H9 (cell line): ENCODE measurements at regions not wholly inside any gene's neighbourhood (a gene's known extent, or its start where the extent isn't known, plus 50 kb on each side); places are given as distances from the start of the nearest gene placed in this dataset.

ENCODE experiments used
- DNase-seq: peaks from one replicate; pipeline ENCODE4 v3.0.0-alpha.2; 2017
- H2AFZ ChIP-seq: one replicate; pipeline ENCODE4 v1.6.1; 2013; ENCODE audit warnings: mild to moderate bottlenecking, low read length, control low read depth, moderate library complexity
- H2AK5ac ChIP-seq: 2 replicates; pipeline ENCODE4 v1.6.1; 2013; ENCODE audit warnings: low read length, control low read depth, mixed read lengths; ENCODE audit not compliant: insufficient read length
- H2BK120ac ChIP-seq: one replicate; pipeline ENCODE4 v1.6.1; 2013; ENCODE audit warnings: low read depth, mild to moderate bottlenecking, low read length, control low read depth, inconsistent platforms; ENCODE audit not compliant: poor library complexity, severe bottlenecking
- H2BK12ac ChIP-seq: 2 replicates; pipeline ENCODE4 v1.6.1; 2013; ENCODE audit warnings: low read length, control low read depth, mixed read lengths, low read depth; ENCODE audit not compliant: insufficient read length
- H2BK15ac ChIP-seq: 2 replicates; pipeline ENCODE4 v1.6.1; 2013; ENCODE audit warnings: low read depth, low read length, control low read depth
- H2BK20ac ChIP-seq: one replicate; pipeline ENCODE4 v1.6.1; 2013; ENCODE audit warnings: low read depth, mild to moderate bottlenecking, low read length, control low read depth, inconsistent platforms; ENCODE audit not compliant: poor library complexity, severe bottlenecking
- H2BK5ac ChIP-seq: 2 replicates; pipeline ENCODE4 v1.6.1; 2013; ENCODE audit warnings: low read length, control low read depth, mixed read lengths; ENCODE audit not compliant: insufficient read length
- H3K14ac ChIP-seq: 2 replicates; pipeline ENCODE4 v1.6.1; 2013; ENCODE audit warnings: low read length, control low read depth; ENCODE audit not compliant: insufficient read depth
- H3K18ac ChIP-seq: 2 replicates; pipeline ENCODE4 v1.6.1; 2013; ENCODE audit warnings: low read depth, mild to moderate bottlenecking, mixed read lengths, low read length, control low read depth; ENCODE audit not compliant: insufficient read length
- H3K23ac ChIP-seq: 2 replicates; pipeline ENCODE4 v1.6.1; 2013; ENCODE audit warnings: low read length, control low read depth, mixed read lengths, low read depth; ENCODE audit not compliant: insufficient read length
- H3K23me2 ChIP-seq: 2 replicates; pipeline ENCODE4 v1.6.1; 2013; ENCODE audit warnings: low read depth, mild to moderate bottlenecking, mixed read lengths, low read length, control low read depth; ENCODE audit not compliant: insufficient read length, poor library complexity, severe bottlenecking
- H3K27ac ChIP-seq: 2 replicates; pipeline ENCODE4 v1.5.1; 2013; ENCODE audit warnings: low read length, control low read depth, mixed read lengths, low read depth; ENCODE audit not compliant: insufficient read length
- H3K27me3 ChIP-seq: 2 replicates; pipeline ENCODE4 v1.6.1; 2013; ENCODE audit warnings: low read length, control low read depth, inconsistent platforms; ENCODE audit not compliant: insufficient read depth
- H3K4ac ChIP-seq: 2 replicates; pipeline ENCODE4 v1.6.1; 2013; ENCODE audit warnings: low read depth, mild to moderate bottlenecking, control low read depth, inconsistent platforms, low read length, moderate library complexity
- H3K4me1 ChIP-seq: 2 replicates; pipeline ENCODE4 v1.6.1; 2013; ENCODE audit warnings: low read length, control low read depth, inconsistent platforms; ENCODE audit not compliant: insufficient read depth
- H3K4me2 ChIP-seq: 2 replicates; pipeline ENCODE4 v1.6.1; 2013; ENCODE audit warnings: low read length, control low read depth, mixed read lengths; ENCODE audit not compliant: insufficient read length, insufficient read depth
- H3K56ac ChIP-seq: 2 replicates; pipeline ENCODE4 v1.6.1; 2013; ENCODE audit warnings: low read depth, mild to moderate bottlenecking, mixed read lengths, low read length, control low read depth; ENCODE audit not compliant: insufficient read length
- H3K79me1 ChIP-seq: 2 replicates; pipeline ENCODE4 v1.6.1; 2013; ENCODE audit warnings: low read depth, mild to moderate bottlenecking, moderate library complexity, low read length, control low read depth, inconsistent platforms; ENCODE audit not compliant: insufficient read depth, poor library complexity, severe bottlenecking
- H3K79me2 ChIP-seq: 2 replicates; pipeline ENCODE4 v1.6.1; 2013; ENCODE audit warnings: low read length, control low read depth, inconsistent platforms; ENCODE audit not compliant: insufficient read depth
- H3K9ac ChIP-seq: 2 replicates; pipeline ENCODE4 v1.6.1; 2013; ENCODE audit warnings: low read length, control low read depth, mixed read lengths; ENCODE audit not compliant: insufficient read length; ENCODE audit errors: extremely low read depth
- H3K9me3 ChIP-seq: one replicate; pipeline ENCODE4 v1.6.1; 2013; ENCODE audit warnings: low read depth, low read length, inconsistent platforms; ENCODE audit not compliant: control insufficient read depth
- H3T11ph ChIP-seq: one replicate; pipeline ENCODE4 v1.6.1; 2013; ENCODE audit warnings: mild to moderate bottlenecking, low read length, control low read depth, inconsistent platforms
- H4K20me1 ChIP-seq: one replicate; pipeline ENCODE4 v1.6.1; 2013; ENCODE audit not compliant: control insufficient read depth, insufficient read length, insufficient read depth
- H4K5ac ChIP-seq: 2 replicates; pipeline ENCODE4 v1.6.1; 2013; ENCODE audit warnings: low read depth, mild to moderate bottlenecking, mixed read lengths, low read length, control low read depth; ENCODE audit not compliant: insufficient read length
- H4K8ac ChIP-seq: replicated peaks from 2 replicates; pipeline ENCODE4 v1.6.1; 2013; ENCODE audit warnings: low read length, control low read depth, mixed read lengths, low read depth; ENCODE audit not compliant: insufficient read length
- H4K91ac ChIP-seq: 2 replicates; pipeline ENCODE4 v1.6.1; 2013; ENCODE audit warnings: low read depth, mild to moderate bottlenecking, moderate library complexity, mixed read lengths, low read length, control low read depth; ENCODE audit not compliant: insufficient read length
- H3K27ac Mint-ChIP-seq, 3 experiments: 2 replicates in 2 of 3; 3 replicates in 1 of 3; pipeline ENCODE4 v1.8.0; 2020 to 2021; ENCODE audit warnings: mixed read lengths in 3 of 3, mild to moderate bottlenecking in 1 of 3, moderate library complexity in 1 of 3
- H3K27me3 Mint-ChIP-seq: 2 replicates; pipeline ENCODE4 v1.8.0; 2021; ENCODE audit warnings: low read depth, mild to moderate bottlenecking, moderate library complexity, mixed read lengths
- H3K36me3 Mint-ChIP-seq, 3 experiments: 2 replicates in 2 of 3; 3 replicates in 1 of 3; pipeline ENCODE4 v1.8.0; 2020 to 2021; ENCODE audit warnings: low read depth in 3 of 3, mixed read lengths in 3 of 3; ENCODE audit not compliant: insufficient read depth in 1 of 3
- H3K4me1 Mint-ChIP-seq, 2 experiments: 2 replicates each; pipeline ENCODE4 v1.8.0; 2020; ENCODE audit warnings: mixed read lengths in 2 of 2
- H3K4me3 Mint-ChIP-seq, 2 experiments: 2 replicates in 1 of 2; 3 replicates in 1 of 2; pipeline ENCODE4 v1.8.0; 2020 to 2021; ENCODE audit warnings: mild to moderate bottlenecking in 2 of 2, mixed read lengths in 2 of 2, moderate library complexity in 1 of 2
- H3K9me3 Mint-ChIP-seq, 2 experiments: 2 replicates in 1 of 2; 3 replicates in 1 of 2; pipeline ENCODE4 v1.8.0; 2020; ENCODE audit warnings: mild to moderate bottlenecking in 2 of 2, mixed read lengths in 2 of 2, moderate library complexity in 1 of 2
- WGBS: extraction: QIAGEN DNeasy Blood & Tissue Kit; methylation state at CpG from one replicate; pipeline ENCODE4 v1.1.7; 2013; ENCODE audit warnings: missing lambda C conversion rate, low lambda C conversion rate, mixed read lengths; ENCODE audit not compliant: insufficient read length; ENCODE audit errors: extremely low coverage; 5-methylcytosine and 5-hydroxymethylcytosine counted together
- TF ChIP-seq, protein P1 (sequence below): fragments of 200-600 bp; sonication (generic); conservative IDR thresholded peaks from 3 replicates; pipeline ENCODE4 v1.8.0; 2021; ENCODE audit warnings: antibody characterized with exemption, mild to moderate bottlenecking

DNA sequence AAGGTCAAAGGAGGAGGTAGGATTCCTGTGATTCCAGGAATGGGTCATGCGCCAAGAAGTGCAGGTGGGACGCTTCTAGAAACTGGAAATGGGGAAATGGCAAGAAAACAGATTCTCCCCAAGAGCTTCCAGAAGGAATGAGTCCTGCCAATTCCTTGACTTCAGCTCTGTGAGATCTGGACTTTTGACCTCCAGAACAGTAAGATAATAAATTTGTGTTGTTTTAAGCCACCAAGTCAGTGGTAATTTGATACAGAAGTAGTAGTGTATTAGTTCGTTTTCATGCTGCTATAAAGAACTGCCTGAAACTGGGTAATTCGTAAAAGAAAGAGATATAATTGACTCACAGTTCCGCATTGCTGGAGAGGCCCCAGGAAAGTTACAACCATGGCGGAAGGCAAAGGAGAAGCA is 178.6 kb upstream of the GALNT17 start:
- Histone ChIP-seq H4K91ac (no peak overlapping the region), H2AK5ac (no peak overlapping the region), H3K9me3 (no peaks in the 10 kb centered on the region), H2BK5ac (no peak overlapping the region), H4K5ac (no peak overlapping the region), H4K20me1 (no peaks in the 10 kb centered on the region), H3K14ac (no peak overlapping the region), H3K23me2 (no peaks in the 10 kb centered on the region), H2BK20ac (no peak overlapping the region), H3K27ac (no peak overlapping the region), H3K4me1 (peaks cover 3% of the 10 kb centered on the region; the same call in 1 of the 2 replicates), H2BK15ac (no peak overlapping the region), H3K79me2 (no peaks in the 10 kb centered on the region), H2BK120ac (no peak overlapping the region), H3K9ac (no peak overlapping the region), H4K8ac (no peak overlapping the region), H3K79me1 (no peaks in the 10 kb centered on the region), H3K56ac (no peak overlapping the region), H3K4ac (no peak overlapping the region), H3K23ac (no peak overlapping the region), H3K27me3 (no peaks in the 10 kb centered on the region; the same call in 1 of the 2 replicates), H3T11ph (no peak overlapping the region), H3K4me2 (no peak overlapping the region), H2BK12ac (no peak overlapping the region), H2AFZ (no peak overlapping the region), H3K18ac (no peak overlapping the region)
- Mint-ChIP-seq H3K36me3 (peaks cover 4 to 7% (median 5%) of the 10 kb centered on the region in 3 experiments; a peak in 6 of 7 replicates), H3K9me3 (peaks cover 6% of the 10 kb centered on the region in 2 experiments), H3K4me1 (peaks cover 23 to 24% of the 10 kb centered on the region in 2 experiments), H3K27me3 (peaks cover 3% of the 10 kb centered on the region; the same call in 1 of the 2 replicates), H3K4me3 (no peak overlapping the region), H3K27ac (no peak overlapping the region)
- TF ChIP-seq, protein P1, sequence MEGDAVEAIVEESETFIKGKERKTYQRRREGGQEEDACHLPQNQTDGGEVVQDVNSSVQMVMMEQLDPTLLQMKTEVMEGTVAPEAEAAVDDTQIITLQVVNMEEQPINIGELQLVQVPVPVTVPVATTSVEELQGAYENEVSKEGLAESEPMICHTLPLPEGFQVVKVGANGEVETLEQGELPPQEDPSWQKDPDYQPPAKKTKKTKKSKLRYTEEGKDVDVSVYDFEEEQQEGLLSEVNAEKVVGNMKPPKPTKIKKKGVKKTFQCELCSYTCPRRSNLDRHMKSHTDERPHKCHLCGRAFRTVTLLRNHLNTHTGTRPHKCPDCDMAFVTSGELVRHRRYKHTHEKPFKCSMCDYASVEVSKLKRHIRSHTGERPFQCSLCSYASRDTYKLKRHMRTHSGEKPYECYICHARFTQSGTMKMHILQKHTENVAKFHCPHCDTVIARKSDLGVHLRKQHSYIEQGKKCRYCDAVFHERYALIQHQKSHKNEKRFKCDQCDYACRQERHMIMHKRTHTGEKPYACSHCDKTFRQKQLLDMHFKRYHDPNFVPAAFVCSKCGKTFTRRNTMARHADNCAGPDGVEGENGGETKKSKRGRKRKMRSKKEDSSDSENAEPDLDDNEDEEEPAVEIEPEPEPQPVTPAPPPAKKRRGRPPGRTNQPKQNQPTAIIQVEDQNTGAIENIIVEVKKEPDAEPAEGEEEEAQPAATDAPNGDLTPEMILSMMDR: no peak
- WGBS: no CpG with 5 or more reads among the region's 6 CpGs
- no peak for DNase-seq
